K562 (cell line): ENCODE measurements at regions not wholly inside any gene's neighbourhood (a gene's known extent, or its start where the extent isn't known, plus 50 kb on each side); places are given as distances from the start of the nearest gene placed in this dataset.

Experiments used
- HNRNPK ChIP-seq: fragments of 200-400 bp; formaldehyde crosslinking; IDR thresholded peaks from one replicate; pipeline ENCODE4 v1.6.1; 2018; ENCODE audit warnings: mild to moderate bottlenecking, low read depth, low read length; ENCODE audit not compliant: poor library complexity, severe bottlenecking
- KLF1 ChIP-seq: fragments of 450-650 bp; IDR thresholded peaks from 2 replicates; pipeline ENCODE4 v1.6.1; 2016; ENCODE audit warnings: missing genetic modification characterization, missing compliant biosample characterization
- MAX ChIP-seq: sonication (generic); formaldehyde crosslinking; IDR thresholded peaks from 2 replicates; pipeline ENCODE4 v1.9.0; 2022; ENCODE audit warnings: mild to moderate bottlenecking, missing genetic modification reagents
- NEUROD1 ChIP-seq: fragments of 150-350 bp; IDR thresholded peaks from 2 replicates; pipeline ENCODE4 v1.6.1; 2014; ENCODE audit warnings: borderline replicate concordance, low read length, low read depth; ENCODE audit not compliant: partially characterized antibody
- POLR2AphosphoS5 ChIP-seq: IDR thresholded peaks from 2 replicates; pipeline ENCODE4 v1.6.1; 2011; ENCODE audit warnings: mild to moderate bottlenecking, low read depth, low read length, moderate library complexity; ENCODE audit not compliant: control insufficient read depth, insufficient read depth
- RCOR1 ChIP-seq, 2 experiments: IDR thresholded peaks; 2 replicates each; pipeline ENCODE4 v1.6.1; 2012; ENCODE audit warnings: low read depth in 2 of 2, low read length in 2 of 2, borderline replicate concordance in 1 of 2, improper control_type of control experiment in 1 of 2
- REST ChIP-seq, 2 experiments: fragments of 450-650 bp; formaldehyde crosslinking in 1 of 2; IDR thresholded peaks; 2 replicates each; pipeline versions ENCODE4 v1.4.0 to v1.6.1; 2014 to 2020; ENCODE audit warnings: mild to moderate bottlenecking in 2 of 2, borderline replicate concordance in 1 of 2, low read depth in 1 of 2
- SMAD4 ChIP-seq: fragments of 250-450 bp; sonication (Bioruptor Pico); conservative IDR thresholded peaks from 2 replicates; pipeline ENCODE4 v1.8.0; 2021; ENCODE audit warnings: inconsistent platforms, mild to moderate bottlenecking, moderate library complexity
- TBL1XR1 ChIP-seq, 2 experiments: IDR thresholded peaks; 2 replicates each; pipeline ENCODE4 v1.6.1; 2012; ENCODE audit warnings: improper control_type of control experiment in 2 of 2, low read length in 2 of 2, mild to moderate bottlenecking in 1 of 2
- YBX1 ChIP-seq: fragments of 450-650 bp; IDR thresholded peaks from 2 replicates; pipeline ENCODE4 v1.7.1; 2016; ENCODE audit warnings: mild to moderate bottlenecking
- ZC3H11A ChIP-seq: IDR thresholded peaks from 2 replicates; pipeline ENCODE4 v1.6.1; 2012; ENCODE audit warnings: low read depth, low read length, improper control_type of control experiment
- ZNF780A ChIP-seq: fragments of 250-450 bp; sonication (Bioruptor Pico); IDR thresholded peaks from 2 replicates; pipeline ENCODE4 v1.5.0; 2021; ENCODE audit warnings: mild to moderate bottlenecking
- TF ChIP-seq, protein P1 (sequence below), 2 experiments: fragments of 450-650 bp in 1 of 2; IDR thresholded peaks; 2 replicates each; pipeline ENCODE4 v1.6.1; 2011 to 2017; ENCODE audit warnings: low read depth in 2 of 2, antibody characterized with exemption in 1 of 2, borderline replicate concordance in 1 of 2, low read length in 1 of 2, mild to moderate bottlenecking in 1 of 2, mixed read lengths in 1 of 2; ENCODE audit not compliant: control insufficient read depth in 1 of 2

GRCh38 chr10:62491597-62491996 lies 117.4 kb downstream of the ZNF365 start:
- no peak for TF ChIP-seq NEUROD1
- no peak for TF ChIP-seq HNRNPK
- no peak for TF ChIP-seq ZC3H11A
- no peak for TF ChIP-seq REST (IDR thresholded peaks at IDR 0.05; ENCODE audit: borderline replicate concordance)
- no peak for TF ChIP-seq REST (CRISPR knock-in tag; IDR thresholded peaks at IDR 0.05; ENCODE audit: low read depth)
- TF ChIP-seq POLR2AphosphoS5 = no peak
- TF ChIP-seq YBX1 = no peak
- TF ChIP-seq RCOR1 (IDR thresholded peaks at IDR 0.05; ENCODE audit: borderline replicate concordance in 1 of 2, low read depth in 2 of 2, low read length in 2 of 2) = no peak
- no peak for TF ChIP-seq SMAD4 (CRISPR knock-in tag)
- TF ChIP-seq KLF1 (tag) = no peak
- TF ChIP-seq, protein P1, sequence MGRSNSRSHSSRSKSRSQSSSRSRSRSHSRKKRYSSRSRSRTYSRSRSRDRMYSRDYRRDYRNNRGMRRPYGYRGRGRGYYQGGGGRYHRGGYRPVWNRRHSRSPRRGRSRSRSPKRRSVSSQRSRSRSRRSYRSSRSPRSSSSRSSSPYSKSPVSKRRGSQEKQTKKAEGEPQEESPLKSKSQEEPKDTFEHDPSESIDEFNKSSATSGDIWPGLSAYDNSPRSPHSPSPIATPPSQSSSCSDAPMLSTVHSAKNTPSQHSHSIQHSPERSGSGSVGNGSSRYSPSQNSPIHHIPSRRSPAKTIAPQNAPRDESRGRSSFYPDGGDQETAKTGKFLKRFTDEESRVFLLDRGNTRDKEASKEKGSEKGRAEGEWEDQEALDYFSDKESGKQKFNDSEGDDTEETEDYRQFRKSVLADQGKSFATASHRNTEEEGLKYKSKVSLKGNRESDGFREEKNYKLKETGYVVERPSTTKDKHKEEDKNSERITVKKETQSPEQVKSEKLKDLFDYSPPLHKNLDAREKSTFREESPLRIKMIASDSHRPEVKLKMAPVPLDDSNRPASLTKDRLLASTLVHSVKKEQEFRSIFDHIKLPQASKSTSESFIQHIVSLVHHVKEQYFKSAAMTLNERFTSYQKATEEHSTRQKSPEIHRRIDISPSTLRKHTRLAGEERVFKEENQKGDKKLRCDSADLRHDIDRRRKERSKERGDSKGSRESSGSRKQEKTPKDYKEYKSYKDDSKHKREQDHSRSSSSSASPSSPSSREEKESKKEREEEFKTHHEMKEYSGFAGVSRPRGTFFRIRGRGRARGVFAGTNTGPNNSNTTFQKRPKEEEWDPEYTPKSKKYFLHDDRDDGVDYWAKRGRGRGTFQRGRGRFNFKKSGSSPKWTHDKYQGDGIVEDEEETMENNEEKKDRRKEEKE (IDR thresholded peaks at IDR 0.05; ENCODE audit: borderline replicate concordance in 1 of 2, control insufficient read depth in 1 of 2, low read depth in 2 of 2, low read length in 1 of 2) = no peak
- no peak for TF ChIP-seq ZNF780A (CRISPR knock-in tag)
- TF ChIP-seq TBL1XR1 (IDR thresholded peaks at IDR 0.05; ENCODE audit: low read length in 2 of 2) = no peak
- no peak for TF ChIP-seq MAX (CRISPR knock-in tag)
